Hippocampal formation (tissue), 2 donors: ENCODE measurements at regions not wholly inside any gene's neighbourhood (a gene's known extent, or its start where the extent isn't known, plus 50 kb on each side); places are given as distances from the start of the nearest gene placed in this dataset.

Experiments
- DNase-seq, 2 donors: peaks; one replicate each; lab custom pipeline; 2025; lab: John Stamatoyannopoulos, UW

DNA sequence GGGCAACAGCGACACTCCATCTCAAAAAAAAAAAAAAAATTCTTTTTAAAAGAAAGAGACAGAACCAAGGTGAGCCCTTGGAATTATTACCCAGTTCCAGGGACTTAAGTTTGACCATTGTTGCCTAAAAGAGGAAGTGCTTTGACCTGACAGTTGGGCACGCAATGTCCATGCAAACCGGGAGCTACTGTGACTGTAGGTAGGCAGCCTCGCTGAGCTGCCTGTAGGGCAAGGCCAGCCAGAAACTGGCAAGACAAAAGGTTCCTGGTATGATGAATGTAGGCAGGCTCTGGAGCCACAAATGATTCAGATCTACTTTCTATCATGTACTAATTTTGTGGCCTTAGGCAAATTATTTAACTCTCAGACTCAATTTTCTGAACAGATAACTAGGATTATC lies 334.8 kb upstream of the ZNF462 start:
- no peak for DNase-seq

DNA sequence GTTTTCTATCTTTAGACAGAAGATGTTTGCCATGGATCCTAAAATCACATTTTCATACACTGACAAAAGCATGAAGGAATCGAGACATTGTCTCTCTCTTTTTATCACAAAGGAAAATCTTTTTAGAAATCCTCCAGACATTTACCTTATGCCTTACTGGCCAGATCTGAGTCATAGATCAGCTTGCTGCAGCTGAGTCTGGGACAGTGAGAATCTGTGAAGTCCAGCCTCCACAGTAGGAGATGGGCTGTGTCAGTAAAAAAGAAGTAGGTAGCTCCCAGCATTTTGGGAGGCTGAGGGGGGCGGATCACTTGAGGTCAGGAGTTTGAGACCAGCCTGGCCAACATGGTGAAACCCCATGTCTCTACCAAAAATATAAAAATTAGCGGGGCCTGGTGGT lies 333.4 kb upstream of the ZNF462 start:
- DNase-seq, result no peak

DNA sequence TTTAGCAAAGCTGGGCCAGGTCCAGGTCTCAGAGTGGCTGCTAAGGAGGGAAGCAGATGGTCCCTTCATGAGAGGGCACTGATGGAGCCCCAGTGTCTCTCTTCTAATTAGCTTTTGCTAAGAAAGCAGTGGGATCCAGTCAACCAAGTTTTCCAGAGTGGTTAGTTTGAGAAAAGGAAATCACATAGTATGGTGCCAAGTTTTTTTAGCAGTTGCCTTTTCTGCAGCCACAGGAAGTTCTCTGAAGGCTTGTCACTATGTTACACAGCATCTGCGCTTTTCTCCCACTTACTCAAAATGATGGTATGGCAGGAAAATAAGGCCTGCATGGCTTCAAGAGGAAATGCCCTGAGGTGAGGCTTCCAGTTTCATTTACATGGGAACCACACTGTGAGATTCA lies 331.5 kb upstream of the ZNF462 start:
- no peak for DNase-seq

DNA sequence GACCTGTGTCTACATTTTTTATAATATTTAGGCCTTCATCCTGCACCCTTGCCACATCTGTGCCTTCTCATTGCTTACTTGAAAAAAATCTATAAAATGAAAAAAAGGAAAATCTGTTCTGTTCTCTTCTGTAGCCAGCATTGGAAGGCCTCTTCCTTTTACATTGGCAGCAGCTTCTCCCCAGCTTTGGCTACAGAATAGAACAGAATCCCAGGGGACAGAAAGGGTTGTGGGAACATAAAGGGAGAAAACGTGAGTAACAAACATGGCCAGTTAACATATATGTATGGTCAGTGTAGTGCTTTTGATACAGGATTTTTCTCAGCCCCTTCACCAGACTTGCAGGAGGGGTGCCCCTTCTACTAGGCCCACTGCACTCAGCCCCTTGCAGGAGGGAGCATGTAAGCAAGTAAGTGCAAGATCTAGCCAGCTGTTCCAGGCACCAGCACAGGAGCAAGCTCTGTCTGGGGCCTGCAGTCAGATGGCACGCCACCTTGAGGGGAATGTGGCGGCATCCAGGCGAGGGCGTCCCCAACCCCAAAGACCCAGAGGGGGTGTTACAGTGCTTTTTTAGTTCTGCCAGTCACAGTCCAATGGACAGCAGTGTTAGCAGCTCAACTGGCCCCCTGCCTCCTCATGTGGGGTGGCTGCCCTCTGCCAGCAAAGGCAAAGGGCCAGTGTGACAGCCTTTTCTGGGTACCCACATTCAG lies 330.5 kb upstream of the ZNF462 start:
- no peak for DNase-seq

DNA sequence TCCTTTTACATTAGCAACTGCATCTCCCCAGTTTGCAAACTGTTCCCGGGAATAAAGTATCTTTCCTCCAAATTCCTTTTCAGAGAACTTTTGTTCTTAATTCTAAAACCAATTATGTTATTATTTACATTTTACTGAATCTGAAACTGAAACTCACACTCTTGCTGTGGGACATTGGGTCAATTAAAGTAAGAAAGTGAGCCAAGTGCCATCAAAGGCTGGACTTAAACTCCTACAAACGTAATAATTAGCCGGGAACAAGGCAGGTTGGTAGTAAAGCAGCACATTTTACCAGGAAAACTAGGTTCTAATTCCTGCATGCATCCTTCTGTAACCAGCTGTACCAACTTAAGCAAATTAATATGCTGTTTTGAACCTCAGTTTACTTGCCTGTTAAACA lies 328.2 kb upstream of the ZNF462 start:
- no peak for DNase-seq

DNA sequence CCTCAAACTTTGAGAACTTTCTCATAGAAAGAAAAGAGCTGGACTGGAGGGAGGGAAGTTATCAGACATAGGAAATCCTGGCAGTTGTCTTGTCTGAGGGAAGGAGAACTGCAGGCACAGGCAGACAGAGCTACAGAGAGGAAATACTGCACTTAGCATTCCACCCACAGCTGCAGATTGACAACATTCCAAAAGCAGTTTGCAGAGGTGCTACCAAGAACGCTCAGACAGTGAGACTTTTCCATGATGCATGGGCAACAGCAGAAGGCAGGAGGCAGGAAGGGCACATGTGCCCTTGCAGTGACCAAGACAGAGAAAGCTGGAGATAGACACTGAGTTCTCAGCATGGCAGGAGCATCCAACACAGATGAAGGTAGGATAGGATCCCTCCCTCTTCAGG lies 327.5 kb upstream of the ZNF462 start:
- no peak for DNase-seq

DNA sequence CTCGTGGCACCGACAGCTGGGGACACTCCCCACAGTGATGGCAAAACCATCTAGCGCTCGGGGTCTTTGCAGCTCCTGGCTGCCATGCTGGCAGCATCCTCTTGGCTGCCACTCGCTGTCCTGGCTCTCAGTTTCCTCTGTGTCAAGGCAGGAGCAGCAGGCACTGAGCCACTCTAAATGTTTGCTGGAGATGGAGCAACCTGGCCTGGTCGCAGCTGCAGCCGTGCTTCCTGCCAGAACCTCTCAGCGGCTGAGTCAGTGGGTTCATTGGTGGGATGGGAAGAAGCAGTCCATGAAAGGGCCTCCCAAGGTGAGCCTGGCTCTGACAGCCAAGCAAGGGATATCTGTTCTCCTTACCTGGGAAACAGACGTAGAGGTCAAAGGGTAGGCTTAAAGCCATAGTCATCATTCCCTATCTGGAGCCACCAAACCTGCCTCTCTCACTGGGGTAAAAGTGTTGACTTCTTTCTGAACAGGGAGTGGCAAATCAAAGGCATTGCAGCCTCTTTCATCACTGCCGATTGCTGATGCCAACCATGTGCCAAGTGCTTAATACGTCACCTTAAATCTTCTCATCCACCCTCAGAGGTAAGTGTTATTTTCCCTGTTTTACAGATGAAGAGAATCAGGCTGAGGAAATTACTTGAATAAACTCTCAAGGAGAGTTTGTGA lies 304.8 kb upstream of the ZNF462 start:
- no peak for DNase-seq

DNA sequence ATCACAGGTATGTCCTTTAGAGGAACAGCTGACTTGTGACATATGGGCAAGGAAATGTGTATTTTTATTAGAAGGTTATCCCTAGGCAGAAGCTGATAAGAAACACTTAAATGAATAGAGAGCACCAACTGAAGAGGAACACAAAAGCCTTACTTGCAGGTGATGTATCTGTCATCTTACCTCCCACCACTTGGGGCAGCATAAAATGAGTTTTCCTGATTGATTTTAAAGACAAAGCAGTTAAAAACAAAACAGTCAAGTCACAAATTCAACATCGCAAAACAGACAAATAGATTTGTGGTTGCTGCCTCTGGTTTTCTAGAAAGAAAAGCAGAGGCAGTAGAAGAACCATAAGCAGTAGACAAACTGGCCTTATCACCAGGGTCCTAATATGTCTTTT lies 302.4 kb upstream of the ZNF462 start:
- no peak for DNase-seq

DNA sequence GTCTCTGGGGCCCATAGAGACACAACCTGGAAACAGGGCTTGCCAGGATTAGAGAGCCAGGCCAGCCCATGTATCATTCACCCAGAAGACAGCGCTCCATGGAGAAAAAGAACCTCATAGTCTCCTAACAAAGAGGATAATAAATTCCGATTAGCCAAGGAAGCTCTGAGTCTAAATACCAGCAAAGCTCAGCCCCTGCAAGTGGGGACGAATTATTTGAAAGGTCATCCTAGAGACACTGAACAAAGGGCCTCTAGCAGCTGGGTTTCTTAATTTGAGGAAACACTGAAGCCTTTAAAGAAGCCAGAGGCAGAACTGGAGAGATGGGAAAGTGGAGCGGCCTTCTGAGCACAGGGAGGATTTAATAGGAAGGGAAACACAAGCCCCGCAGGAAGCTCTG lies 287.1 kb upstream of the ZNF462 start:
- no peak for DNase-seq

DNA sequence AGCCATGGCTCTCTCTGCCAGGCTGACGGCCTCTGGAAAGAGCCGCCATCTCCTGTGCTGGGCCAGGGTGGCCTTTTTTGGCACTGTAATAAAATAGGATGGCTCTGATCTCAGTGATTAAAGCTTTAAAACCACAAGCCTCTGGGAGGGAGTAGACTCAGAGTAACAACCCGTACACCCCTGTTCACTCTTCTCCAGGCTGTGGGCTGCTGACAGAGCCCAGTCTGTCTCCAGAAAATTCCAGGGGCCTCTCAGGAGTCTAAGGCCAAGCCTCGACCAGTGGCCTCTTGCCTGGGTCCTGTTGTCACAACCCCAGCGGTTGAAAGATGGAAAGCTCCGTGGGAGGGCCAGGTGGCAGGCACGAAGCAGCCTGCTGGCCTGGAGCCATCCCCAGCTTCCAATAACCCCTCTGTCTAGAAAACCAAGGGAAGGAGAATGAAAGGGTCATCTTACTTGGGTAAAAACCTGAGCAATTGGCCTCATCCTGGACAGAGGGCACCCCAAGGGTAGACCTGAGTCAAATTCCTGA lies 286.7 kb upstream of the ZNF462 start:
- DNase-seq, result no peak

DNA sequence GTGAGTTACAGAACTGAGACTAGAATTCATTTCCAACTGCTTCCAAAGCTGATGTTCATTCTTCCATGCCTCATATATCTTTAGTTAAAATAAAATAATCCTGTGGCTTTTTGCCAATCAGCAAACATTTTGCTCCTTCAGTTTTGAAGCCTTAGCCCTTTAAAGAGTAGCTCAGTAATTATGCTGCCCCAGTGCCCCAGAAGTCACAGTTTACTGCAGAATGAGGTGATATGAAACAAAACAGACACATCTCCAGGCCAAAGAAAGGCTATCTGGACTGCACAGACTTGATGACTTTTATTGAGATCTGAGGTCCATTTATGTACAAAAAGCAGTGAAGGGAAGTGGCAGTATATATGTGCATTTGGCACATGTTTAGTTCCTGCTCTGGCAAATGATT lies 285.8 kb upstream of the ZNF462 start:
- DNase-seq, result no peak

DNA sequence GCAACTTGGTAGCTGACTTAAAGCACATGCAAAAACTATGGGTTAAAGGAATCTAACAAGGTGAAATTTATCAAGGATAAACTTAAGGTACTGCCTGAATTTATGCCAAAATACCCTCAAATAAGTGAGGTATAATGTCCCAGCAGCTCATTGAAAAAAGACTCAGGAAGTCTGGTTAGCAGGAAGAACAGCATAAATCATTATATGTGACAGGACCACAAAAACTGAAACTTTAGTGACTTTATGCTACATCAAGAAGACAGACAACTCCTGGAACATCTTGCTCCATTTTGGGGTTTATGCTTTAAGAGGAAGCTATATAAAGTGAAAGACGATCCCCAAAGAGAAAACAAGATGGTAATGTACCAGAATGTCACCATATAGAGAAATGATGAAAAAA lies 282.4 kb upstream of the ZNF462 start:
- no peak for DNase-seq

DNA sequence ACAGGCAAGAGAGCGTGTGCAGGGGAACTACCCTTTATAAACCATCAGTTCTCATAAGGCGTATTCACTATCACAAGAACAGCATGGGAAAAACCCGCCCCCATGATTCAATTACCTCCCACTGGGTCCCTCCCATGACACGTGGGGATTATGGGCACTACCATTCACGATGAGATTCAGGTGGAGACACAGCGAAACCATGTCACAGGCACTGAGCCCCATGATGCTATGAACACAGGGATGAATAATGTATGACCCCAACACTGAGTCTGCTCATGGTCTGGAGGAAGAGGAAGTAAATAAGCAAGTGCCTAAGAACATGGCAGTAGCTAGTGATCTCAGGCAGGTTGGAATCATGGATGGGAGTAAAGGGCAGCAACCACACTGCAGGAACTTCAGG lies 281.0 kb upstream of the ZNF462 start:
- no peak for DNase-seq

DNA sequence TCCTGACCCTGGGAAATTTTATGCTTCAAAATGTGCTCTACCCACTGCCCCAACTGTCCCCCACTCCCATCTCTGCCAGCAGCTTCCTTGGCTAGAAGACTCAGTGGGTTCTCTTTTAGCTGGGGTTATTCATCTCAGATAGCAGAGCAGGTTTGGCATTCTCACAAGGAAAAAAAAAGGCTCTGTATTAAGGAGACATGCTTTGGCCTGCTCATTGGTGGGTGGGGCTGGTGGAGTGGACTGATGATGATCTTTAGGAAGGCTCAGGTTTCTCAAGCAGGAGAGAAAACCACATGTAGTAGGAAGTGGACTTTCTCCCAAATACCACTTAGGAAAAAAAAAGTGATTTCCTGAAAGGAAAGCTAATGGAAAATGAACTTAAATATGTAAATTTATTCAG lies 279.2 kb upstream of the ZNF462 start:
- DNase-seq, result no peak

DNA sequence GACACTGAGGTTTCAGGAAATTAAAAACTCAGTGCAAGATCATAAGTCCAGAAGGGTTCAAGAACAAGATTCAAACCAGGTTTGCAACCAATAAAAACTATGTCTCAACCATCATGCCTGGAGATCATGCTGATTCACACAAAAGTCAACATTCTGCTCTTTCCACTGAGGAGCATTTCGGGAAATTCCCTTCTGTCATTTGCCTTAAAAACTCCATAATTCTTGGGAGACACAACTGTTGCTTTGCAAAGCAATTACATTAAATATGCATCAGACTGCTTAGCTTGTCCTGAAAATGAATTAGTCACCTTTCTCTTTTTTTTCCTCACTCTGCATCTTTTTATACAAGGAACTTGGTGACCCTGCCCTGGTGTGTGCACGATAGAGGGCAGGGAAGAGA lies 275.9 kb upstream of the ZNF462 start:
- DNase-seq, result no peak

DNA sequence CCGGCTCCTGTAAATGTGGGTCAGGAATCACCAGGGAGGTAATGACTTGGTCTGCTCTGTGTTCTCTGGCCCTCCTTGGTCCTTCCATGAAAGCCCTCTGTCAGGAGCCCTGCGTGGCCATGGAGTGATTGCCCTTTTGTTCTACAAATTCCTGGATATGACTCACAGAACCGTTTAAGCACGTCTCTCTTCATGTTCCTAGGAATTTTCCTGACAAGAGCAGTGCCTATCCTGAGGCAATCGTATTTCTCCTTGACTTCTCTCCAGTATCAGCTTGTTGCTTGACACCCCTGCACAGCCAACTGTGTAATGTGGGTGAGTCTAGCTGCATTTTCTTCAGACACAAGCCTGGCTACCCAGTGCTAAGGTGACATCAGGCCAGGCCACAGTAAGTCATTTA lies 274.3 kb upstream of the ZNF462 start:
- DNase-seq, result no peak

DNA sequence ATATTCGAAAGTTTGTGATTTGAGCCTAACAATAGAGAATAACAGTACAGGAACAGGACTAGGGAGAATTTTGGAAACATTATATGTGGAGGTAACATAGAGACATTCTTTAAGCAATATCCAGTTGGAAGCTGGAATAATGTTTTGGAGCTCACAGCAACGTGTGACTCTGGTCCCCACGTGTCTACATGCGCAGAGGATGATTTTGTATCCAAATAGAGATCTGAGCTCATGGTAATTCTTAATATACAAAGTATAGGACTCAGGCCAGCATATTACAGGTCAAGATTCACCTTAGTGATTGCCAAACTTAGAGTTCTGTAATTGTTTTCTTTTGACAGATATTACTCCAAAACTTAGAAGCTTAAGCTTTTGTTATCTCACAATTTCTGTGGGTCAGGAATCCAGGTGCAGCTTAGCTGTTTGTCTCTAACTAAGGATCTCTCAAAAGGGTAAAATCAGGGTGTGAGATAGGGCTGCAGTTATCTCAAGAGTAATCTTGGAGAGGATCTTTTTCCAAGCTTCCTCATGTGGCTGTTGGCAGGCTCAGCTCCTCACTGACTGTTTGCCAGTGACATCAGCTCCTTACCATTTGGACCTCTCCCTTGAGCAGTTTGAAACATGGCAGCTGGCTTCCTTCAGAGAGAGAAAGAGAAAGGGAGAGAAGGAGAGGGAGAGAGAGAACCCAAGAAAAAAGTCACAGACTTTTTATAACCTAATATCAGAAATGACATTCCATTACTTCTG lies 272.0 kb upstream of the ZNF462 start:
- no peak for DNase-seq

DNA sequence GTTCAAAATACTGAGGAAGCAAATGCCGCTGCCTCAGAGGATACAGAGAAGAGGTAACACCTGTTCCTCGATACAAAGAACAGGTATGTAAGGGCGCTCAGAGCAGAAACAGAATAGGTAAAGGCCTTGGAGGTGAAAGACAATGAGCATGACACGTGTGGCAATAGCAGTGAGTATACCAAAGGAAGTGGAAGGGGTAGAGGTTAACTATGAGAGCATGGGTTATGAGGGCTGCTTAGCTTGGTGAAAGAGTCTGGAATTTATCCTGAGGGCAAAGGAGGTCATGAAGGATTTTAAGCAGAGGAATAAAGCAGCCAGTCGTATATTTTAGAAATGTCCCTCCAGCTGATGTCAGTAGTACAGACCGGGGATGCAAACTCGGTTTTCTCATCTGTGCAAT lies 269.8 kb upstream of the ZNF462 start:
- DNase-seq, result no peak

DNA sequence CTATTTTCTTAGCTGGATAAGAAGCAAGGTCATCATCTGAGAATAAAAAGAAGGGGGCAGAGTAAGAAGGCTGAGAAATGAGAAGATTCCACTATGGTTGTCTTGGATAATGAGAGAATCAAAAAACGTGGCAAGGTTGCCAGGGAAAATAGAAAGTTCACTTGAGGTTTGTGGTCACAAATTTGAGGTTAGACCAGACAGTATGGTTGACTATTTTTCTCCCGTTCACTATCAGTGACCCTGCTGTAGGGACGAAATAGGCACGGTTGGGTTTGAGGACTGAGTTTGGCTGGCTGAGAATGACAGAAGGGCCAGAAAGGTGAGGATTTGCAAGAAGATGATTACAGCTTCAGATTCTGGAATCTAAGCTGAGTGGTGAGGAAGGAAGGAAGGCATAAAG lies 266.0 kb upstream of the ZNF462 start:
- DNase-seq, result no peak

DNA sequence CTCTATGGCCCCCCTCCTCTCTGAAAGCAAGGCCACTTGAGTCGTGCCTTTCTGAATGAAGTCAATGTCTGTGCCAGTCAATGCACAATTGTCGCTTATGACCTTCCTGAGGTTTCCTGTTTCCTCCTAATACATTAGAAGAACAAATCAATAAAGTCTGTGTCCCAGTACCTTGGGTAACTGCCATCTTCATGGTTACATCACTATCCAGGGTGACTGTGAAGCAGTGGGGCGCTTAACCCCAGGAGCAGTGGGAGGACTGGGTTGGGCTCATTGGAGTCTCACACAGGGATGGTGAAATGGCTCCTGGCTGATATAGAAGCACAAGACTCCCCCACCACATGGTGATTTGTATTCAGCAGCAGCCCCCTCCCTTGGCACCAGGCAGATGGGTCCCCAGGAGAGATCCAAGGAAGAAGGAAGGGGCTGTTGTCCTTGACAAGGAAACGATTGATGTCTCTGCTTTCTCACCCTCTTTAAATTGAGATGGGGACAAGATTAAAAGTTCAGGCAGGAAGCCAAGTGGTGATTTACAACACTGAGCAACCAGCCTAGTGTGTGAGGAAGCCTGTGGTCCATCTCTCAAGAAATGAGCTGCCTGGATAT lies 261.9 kb upstream of the ZNF462 start:
- DNase-seq, result no peak

DNA sequence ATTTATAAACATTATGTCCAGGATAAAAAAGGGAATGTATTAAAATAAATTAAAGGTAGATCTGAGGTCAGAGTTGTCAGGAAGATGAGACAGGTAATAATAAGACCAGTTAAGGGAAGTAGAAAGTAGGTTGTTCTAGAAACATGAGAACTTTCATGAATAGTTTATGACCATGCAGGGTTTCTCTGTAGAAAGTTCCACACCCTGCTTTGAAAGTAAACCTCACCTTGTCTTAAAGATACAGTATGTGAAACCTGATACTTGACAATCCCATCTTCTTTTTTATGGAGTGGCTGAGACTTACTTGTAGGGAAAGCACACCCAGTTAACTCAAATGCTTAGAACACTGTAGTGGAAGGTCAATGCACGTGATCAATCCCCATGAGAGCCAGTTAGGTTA lies 260.6 kb upstream of the ZNF462 start:
- DNase-seq, result no peak

DNA sequence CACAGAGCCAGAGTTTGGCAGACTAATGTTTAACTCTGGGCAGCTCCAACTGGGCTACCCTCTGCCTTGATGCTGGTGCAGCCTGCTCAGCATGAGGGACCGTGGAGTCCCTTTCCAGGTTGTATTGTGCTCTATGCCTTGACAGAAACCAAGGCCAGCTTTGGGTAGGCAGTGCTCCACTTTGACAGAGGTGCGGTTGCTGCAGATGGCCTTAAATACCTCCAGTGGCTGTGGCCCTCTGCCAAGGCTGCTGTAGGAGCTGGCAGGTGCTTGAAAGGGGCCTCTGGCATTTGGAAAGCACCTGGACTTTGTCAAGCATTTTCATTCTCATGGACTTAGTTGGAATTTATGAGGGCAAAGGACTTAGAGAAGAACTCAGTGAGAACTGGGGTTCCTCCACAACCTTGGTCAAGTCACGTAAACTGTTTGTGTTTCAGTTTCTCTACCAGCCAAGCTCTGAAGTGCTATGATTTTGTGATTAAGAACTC lies 249.7 kb upstream of the ZNF462 start:
- DNase-seq, result no peak
